Skeletal muscle satellite cell (primary cell): ENCODE measurements at regions not wholly inside any gene's neighbourhood (a gene's known extent, or its start where the extent isn't known, plus 50 kb on each side); places are given as distances from the start of the nearest gene placed in this dataset.

ENCODE experiments used
- H3K27me3 ChIP-seq: 2 replicates; pipeline ENCODE4 v1.7.0; 2013; ENCODE audit warnings: low read length; ENCODE audit not compliant: control insufficient read depth, insufficient read depth
- H3K36me3 ChIP-seq: 2 replicates; pipeline ENCODE4 v1.7.0; 2013; ENCODE audit warnings: mild to moderate bottlenecking, control low read depth, low read length; ENCODE audit not compliant: insufficient read depth
- H3K4me1 ChIP-seq: 2 replicates; pipeline ENCODE4 v1.7.0; 2013; ENCODE audit warnings: low read length; ENCODE audit not compliant: control insufficient read depth, insufficient read depth
- H3K4me2 ChIP-seq: 2 replicates; pipeline ENCODE4 v1.7.0; 2013; ENCODE audit warnings: mild to moderate bottlenecking, low read length
- H3K4me3 ChIP-seq: 2 replicates; pipeline ENCODE4 v1.7.0; 2013; ENCODE audit warnings: low read length
- H3K9ac ChIP-seq: 2 replicates; pipeline ENCODE4 v1.7.0; 2013; ENCODE audit warnings: mild to moderate bottlenecking, low read depth, low read length, moderate library complexity
- H3K9me3 ChIP-seq: replicated peaks from 2 replicates; pipeline ENCODE4 v1.7.0; 2013; ENCODE audit warnings: mild to moderate bottlenecking, control low read depth, low read length

GRCh38 chr4:19930742-19931141 lies 321.0 kb upstream of the SLIT2 start:
- no peak overlapping the region for H3K9ac ChIP-seq
- no peak overlapping the region for H3K4me3 ChIP-seq
- H3K4me2 ChIP-seq, result no peak overlapping the region
- H3K27me3 ChIP-seq, result no peaks in the 10 kb centered on the region
- no peaks in the 10 kb centered on the region for H3K9me3 ChIP-seq
- H3K36me3 ChIP-seq, result no peaks in the 10 kb centered on the region
- H3K4me1 ChIP-seq, result no peaks in the 10 kb centered on the region

- Histone ChIP-seq H3K9me3 (no peaks in the 10 kb centered on the region), H3K27me3 (no peaks in the 10 kb centered on the region), H3K4me1 (no peaks in the 10 kb centered on the region), H3K4me2 (no peak overlapping the region), H3K9ac (no peak overlapping the region), H3K4me3 (no peak overlapping the region), H3K36me3 (no peaks in the 10 kb centered on the region)
These were observed 324.3 kb upstream of the SLIT2 start for GRCh38 chr4:19927381-19927780.

GRCh38 chr4:19925516-19925915 lies 326.2 kb upstream of the SLIT2 start:
- Histone ChIP-seq H3K9ac (no peak overlapping the region), H3K4me3 (no peak overlapping the region), H3K9me3 (no peaks in the 10 kb centered on the region), H3K4me1 (no peaks in the 10 kb centered on the region), H3K4me2 (no peak overlapping the region), H3K27me3 (no peaks in the 10 kb centered on the region), H3K36me3 (no peaks in the 10 kb centered on the region)

- no peaks in the 10 kb centered on the region for H3K27me3 ChIP-seq
- no peaks in the 10 kb centered on the region for H3K9me3 ChIP-seq
- H3K4me1 ChIP-seq, result no peaks in the 10 kb centered on the region
- H3K9ac ChIP-seq, result no peak overlapping the region
- no peak overlapping the region for H3K4me2 ChIP-seq
- no peak overlapping the region for H3K4me3 ChIP-seq
- no peaks in the 10 kb centered on the region for H3K36me3 ChIP-seq
These were observed 326.9 kb upstream of the SLIT2 start for GRCh38 chr4:19924761-19925160.

GRCh38 chr4:19915276-19915675 lies 336.4 kb upstream of the SLIT2 start:
- H3K4me2 ChIP-seq, result no peak overlapping the region
- no peaks in the 10 kb centered on the region for H3K9me3 ChIP-seq
- no peaks in the 10 kb centered on the region for H3K27me3 ChIP-seq
- H3K9ac ChIP-seq, result no peak overlapping the region
- H3K4me3 ChIP-seq, result no peak overlapping the region
- no peaks in the 10 kb centered on the region for H3K36me3 ChIP-seq
- no peaks in the 10 kb centered on the region for H3K4me1 ChIP-seq

- no peak overlapping the region for H3K4me3 ChIP-seq
- H3K27me3 ChIP-seq, result no peaks in the 10 kb centered on the region
- H3K9me3 ChIP-seq, result no peaks in the 10 kb centered on the region
- no peaks in the 10 kb centered on the region for H3K4me1 ChIP-seq
- no peak overlapping the region for H3K9ac ChIP-seq
- no peak overlapping the region for H3K4me2 ChIP-seq
- no peaks in the 10 kb centered on the region for H3K36me3 ChIP-seq
These were observed 338.1 kb upstream of the SLIT2 start for GRCh38 chr4:19913650-19914049.

GRCh38 chr4:19910861-19911525 lies 340.7 kb upstream of the SLIT2 start:
- Histone ChIP-seq H3K36me3 (no peaks in the 10 kb centered on the region), H3K9me3 (no peaks in the 10 kb centered on the region), H3K4me1 (no peaks in the 10 kb centered on the region), H3K9ac (no peak overlapping the region), H3K4me3 (no peak overlapping the region), H3K4me2 (no peak overlapping the region), H3K27me3 (no peaks in the 10 kb centered on the region)

GRCh38 chr4:19905024-19905423 lies 346.7 kb upstream of the SLIT2 start:
- Histone ChIP-seq H3K36me3 (no peaks in the 10 kb centered on the region), H3K27me3 (no peaks in the 10 kb centered on the region), H3K9me3 (no peaks in the 10 kb centered on the region), H3K4me2 (no peak overlapping the region), H3K4me1 (no peaks in the 10 kb centered on the region), H3K9ac (no peak overlapping the region), H3K4me3 (no peak overlapping the region)

- no peaks in the 10 kb centered on the region for H3K9me3 ChIP-seq
These were observed 363.1 kb upstream of the SLIT2 start for GRCh38 chr4:19888587-19888986.

GRCh38 chr4:19883841-19884240 lies 367.9 kb upstream of the SLIT2 start:
- H3K4me2 ChIP-seq, result no peak overlapping the region
- no peaks in the 10 kb centered on the region for H3K9me3 ChIP-seq
- no peak overlapping the region for H3K9ac ChIP-seq
- no peak overlapping the region for H3K4me3 ChIP-seq
- peaks cover 3% of the 10 kb centered on the region for H3K4me1 ChIP-seq
- H3K27me3 ChIP-seq, result no peaks in the 10 kb centered on the region
- no peaks in the 10 kb centered on the region for H3K36me3 ChIP-seq

More at GRCh38 chr4:19888587-19888986, 363.1 kb upstream of the SLIT2 start:
- Histone ChIP-seq H3K4me3 (no peak overlapping the region), H3K9ac (no peak overlapping the region), H3K4me2 (no peak overlapping the region), H3K4me1 (peaks cover 3% of the 10 kb centered on the region), H3K36me3 (no peaks in the 10 kb centered on the region), H3K27me3 (no peaks in the 10 kb centered on the region)

GRCh38 chr4:19880206-19880605 lies 371.5 kb upstream of the SLIT2 start:
- Histone ChIP-seq H3K9me3 (no peaks in the 10 kb centered on the region), H3K36me3 (no peaks in the 10 kb centered on the region), H3K4me3 (no peak overlapping the region), H3K27me3 (no peaks in the 10 kb centered on the region), H3K4me1 (peaks cover 3% of the 10 kb centered on the region), H3K9ac (no peak overlapping the region), H3K4me2 (no peak overlapping the region)

GRCh38 chr4:19879330-19879729 lies 372.4 kb upstream of the SLIT2 start:
- H3K4me2 ChIP-seq, result no peak overlapping the region
- H3K36me3 ChIP-seq, result no peaks in the 10 kb centered on the region
- H3K27me3 ChIP-seq, result no peaks in the 10 kb centered on the region
- H3K4me1 ChIP-seq, result peaks cover 3% of the 10 kb centered on the region
- no peaks in the 10 kb centered on the region for H3K9me3 ChIP-seq
- no peak overlapping the region for H3K4me3 ChIP-seq
- no peak overlapping the region for H3K9ac ChIP-seq
